ENCODE measurements at regions not wholly inside any gene's neighbourhood (a gene's known extent, or its start where the extent isn't known, plus 50 kb on each side); places are given as distances from the start of the nearest gene placed in this dataset.

- no peak for DNase-seq
These were observed 199.3 kb downstream of the OTOR start for GRCh38 chr20:16947479-16947878.

- no peak for DNase-seq
These were observed 203.7 kb downstream of the OTOR start for GRCh38 chr20:16951876-16952275.

GRCh38 chr20:16952965-16953364, 204.8 kb downstream of the OTOR start:
- no peak for DNase-seq

- DNase-seq: no peak
These were observed 205.7 kb downstream of the OTOR start for GRCh38 chr20:16953858-16954257.

GRCh38 chr20:16955462-16955861, 207.3 kb downstream of the OTOR start:
- DNase-seq: no peak

GRCh38 chr20:16955971-16956370, 207.8 kb downstream of the OTOR start:
- DNase-seq: no peak

GRCh38 chr20:16965401-16965800, 217.2 kb downstream of the OTOR start:
- DNase-seq: no peak

- DNase-seq: no peak
These were observed 218.2 kb downstream of the OTOR start for GRCh38 chr20:16966276-16966880.

GRCh38 chr20:16968099-16968498, 219.9 kb downstream of the OTOR start:
- no peak for DNase-seq

- DNase-seq: no peak
These were observed 222.6 kb downstream of the OTOR start for GRCh38 chr20:16970776-16971175.

- no peak for DNase-seq
These were observed 226.1 kb downstream of the OTOR start for GRCh38 chr20:16974080-16974854.

GRCh38 chr20:16974855-16975162, 226.7 kb downstream of the OTOR start:
- DNase-seq: no peak

- DNase-seq: no peak
These were observed 227.5 kb downstream of the OTOR start for GRCh38 chr20:16975682-16976081.

- DNase-seq: no peak
These were observed 230.3 kb downstream of the OTOR start for GRCh38 chr20:16978497-16978896.

- no peak for DNase-seq
These were observed 234.1 kb downstream of the OTOR start for GRCh38 chr20:16982091-16982726.

GRCh38 chr20:16984481-16984880, 236.3 kb downstream of the OTOR start:
- DNase-seq: no peak

- no peak for DNase-seq
These were observed 223.5 kb upstream of the PCSK2 start for GRCh38 chr20:17003170-17003870.

GRCh38 chr20:17010181-17010580, 216.7 kb upstream of the PCSK2 start:
- DNase-seq: no peak

- no peak for DNase-seq
These were observed 214.2 kb upstream of the PCSK2 start for GRCh38 chr20:17012546-17013226.

- DNase-seq: no peak
These were observed 212.6 kb upstream of the PCSK2 start for GRCh38 chr20:17014217-17014616.

GRCh38 chr20:17014756-17015366, 212.0 kb upstream of the PCSK2 start:
- no peak for DNase-seq

- DNase-seq: no peak
These were observed 209.6 kb upstream of the PCSK2 start for GRCh38 chr20:17017232-17017631.

GRCh38 chr20:17021481-17021880, 205.4 kb upstream of the PCSK2 start:
- no peak for DNase-seq
